NCI-H1105 (cell line): ENCODE measurements at regions not wholly inside any gene's neighbourhood (a gene's known extent, or its start where the extent isn't known, plus 50 kb on each side); places are given as distances from the start of the nearest gene placed in this dataset.

Experiments used
- DNase-seq: peaks from one replicate; lab custom pipeline; 2025; lab: John Stamatoyannopoulos, UW

DNA sequence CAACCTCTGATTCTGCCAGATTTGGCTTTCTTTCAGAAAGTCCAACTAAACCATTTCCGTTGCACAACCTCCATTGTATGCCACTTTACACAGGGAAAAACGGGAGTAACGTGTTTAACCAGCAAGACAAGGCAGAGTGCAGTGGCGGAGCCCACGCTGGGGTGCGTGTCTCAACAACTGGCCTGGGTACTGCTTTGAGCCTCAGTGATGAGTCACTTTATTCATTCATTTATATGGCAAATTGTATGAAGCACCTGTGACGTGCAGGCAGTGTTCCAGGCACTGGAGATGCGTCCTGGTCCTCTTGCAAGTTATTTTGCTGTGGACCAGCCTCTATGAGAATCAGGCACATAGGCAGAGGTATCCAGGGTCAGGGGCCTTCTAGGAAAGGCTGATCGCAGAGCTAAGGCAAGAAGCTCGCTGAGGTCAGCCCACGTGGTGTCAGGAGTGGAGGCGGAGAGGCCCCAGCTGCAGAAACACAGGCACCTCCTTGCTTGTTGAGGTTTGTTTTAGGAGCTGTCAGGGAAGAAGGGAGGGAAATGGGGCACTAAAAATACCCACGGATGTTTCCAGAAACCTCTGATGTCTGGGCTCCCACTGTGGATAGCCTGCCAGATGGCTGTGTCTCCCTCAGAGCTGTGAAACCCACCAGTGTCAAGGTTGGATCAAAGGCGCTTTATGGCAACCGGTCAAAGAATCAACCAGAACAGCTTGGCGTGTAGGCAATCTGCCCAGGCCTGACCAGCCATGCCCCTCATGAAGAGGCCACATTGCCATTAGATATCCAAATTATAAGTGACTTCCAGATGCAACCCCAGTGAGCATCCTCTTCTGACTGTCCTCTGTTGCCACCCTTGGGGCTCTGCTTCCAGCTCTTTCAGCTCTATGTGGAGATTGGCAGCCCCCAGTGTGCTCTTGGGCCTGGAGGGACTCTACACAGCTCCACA lies 157.2 kb downstream of the CD83 start:
- DNase-seq, result no peak

DNA sequence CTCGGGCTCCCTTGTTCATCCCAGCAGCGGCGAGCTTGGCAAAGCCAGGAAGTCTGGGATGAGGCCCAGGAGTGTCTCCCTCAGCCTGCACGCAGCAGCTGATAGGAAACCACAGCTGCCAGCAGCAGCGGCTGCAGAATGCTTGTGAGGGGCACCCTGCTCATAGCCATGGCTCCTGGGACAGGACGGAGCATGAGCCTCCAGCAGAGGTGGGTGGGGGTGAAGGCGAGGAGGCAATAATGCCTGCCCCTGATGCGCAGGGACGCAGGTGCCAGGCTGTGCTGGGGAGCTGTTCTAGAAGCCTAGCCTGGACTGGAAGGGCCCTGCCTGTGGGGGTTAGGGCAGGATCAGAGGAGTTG lies 157.9 kb downstream of the CD83 start:
- DNase-seq, result no peak

DNA sequence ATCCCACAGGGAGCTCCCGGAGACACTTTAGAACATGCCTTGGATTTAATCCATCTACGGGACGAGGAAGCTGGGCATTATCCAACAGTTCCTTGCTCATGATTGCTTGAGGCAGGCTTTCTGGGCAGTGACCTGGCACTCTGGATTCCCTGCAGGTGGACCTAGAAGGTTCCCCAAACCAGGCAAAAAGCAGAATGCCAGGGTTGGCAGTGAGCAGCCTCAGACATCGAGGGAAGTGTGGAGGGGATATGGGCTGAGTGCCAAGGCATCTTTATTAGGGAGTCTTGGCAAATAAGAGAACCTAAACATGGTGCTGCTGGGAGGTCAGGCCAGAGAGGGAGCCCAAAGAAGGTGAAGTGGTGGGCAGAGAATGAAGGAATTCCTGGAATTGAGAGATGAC lies 158.5 kb downstream of the CD83 start:
- DNase-seq, result no peak

DNA sequence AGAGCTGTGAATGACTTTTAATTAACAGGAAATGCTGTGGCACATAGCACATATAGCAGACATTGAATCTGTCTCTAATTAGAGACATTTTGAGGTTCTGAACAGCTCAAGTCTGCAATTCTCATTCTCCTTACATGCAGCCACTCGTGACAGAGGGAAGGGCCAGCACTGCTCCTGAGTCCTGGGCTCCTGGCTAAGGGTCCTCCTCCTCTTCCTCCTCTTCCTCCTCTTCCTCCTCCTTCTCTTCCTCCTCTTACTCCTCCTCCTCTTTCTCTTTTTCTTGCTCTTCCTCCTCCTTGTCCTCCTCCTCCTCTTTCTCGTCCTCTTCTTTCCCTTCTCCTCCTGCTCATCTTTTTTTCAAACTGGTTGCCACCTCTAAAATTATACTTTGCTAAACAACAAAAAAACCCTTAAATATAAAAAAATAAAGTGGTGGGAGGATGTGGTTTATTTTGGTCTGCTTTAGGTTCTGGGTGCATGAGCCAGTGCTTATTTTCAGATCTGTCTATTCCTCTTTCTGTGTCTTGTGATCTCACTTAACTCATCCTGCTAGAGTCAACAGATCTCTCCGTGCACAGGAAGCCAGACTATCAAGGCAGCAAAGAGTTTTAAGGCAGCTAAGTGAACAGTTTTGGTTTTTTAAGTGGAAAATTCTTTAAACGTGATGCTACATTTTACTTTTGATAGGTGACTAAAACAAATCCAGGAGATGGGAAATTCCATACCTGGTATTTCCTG lies 159.3 kb downstream of the CD83 start:
- no peak for DNase-seq

- DNase-seq, result no peak
Observed at GRCh38 chr6:14277405-14277930, 159.9 kb downstream of the CD83 start.

DNA sequence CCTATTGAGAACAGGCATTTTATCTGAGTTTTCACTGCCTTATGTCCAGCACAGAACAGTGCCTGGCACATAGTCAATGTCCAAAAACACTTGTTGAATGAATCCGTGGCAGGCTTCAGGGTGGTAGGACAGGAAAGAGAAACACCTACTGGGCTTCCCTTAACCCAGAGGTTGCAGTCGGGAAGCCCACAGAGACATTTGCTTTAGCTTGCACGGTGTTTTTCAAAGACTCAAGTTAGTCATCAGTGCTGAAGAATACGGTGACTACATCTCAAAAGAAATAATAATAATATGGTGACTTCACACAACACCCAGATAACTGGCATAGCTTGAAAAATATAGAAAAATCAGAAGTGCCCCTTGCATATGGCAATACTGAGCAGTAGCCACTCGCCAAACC lies 160.4 kb downstream of the CD83 start:
- no peak for DNase-seq

GRCh38 chr6:14278446-14278845 lies 160.9 kb downstream of the CD83 start:
- DNase-seq, result no peak

DNA sequence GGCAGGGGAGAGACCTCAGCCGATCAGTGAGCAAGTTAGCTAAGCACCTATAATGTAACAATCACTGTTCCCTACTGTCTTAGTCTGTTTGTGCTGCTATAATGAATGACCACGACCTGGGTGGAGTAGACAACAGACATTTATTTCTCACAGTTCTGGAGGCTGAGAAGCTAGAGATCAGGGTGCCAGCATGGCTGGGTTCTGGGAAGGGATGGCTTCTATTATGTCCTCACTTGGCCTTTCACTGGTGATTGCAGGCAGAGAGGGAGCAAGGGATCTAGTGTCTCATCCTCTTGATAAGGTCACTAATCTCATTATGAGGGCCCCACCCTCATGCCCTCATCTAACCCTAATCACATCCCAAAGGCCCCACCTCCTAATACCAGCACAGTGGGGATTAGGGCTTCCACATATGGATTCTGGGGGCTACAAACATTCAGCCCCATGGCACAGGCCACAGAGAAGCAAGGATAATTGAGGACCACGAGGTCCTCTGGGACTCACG lies 162.5 kb downstream of the CD83 start:
- DNase-seq, result no peak

DNA sequence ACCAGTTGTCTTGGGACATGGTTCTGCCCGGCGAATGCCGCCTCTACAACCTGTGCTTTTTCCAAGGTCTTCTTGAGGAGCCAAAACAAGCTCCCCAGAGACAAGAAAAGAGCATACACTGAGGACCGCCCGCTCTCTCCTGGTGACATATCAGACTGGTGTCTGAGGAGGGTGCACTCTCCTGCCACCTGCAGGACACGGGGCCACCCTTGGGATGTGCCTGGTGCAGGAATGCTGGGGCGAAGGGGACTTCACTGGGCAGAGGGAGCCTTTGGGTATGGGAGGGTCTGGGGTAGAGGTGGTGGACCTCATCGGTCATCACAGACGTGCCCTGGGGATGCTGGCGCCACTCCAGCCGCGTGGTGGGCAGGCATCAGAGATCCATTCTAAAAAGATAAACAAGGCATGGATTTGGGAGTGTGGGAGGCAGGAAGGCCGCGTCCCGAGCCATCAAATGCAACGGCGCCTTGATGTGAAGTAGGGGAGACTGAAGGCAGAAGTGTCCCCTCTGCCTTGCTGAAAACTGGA lies 163.3 kb downstream of the CD83 start:
- DNase-seq, result no peak

DNA sequence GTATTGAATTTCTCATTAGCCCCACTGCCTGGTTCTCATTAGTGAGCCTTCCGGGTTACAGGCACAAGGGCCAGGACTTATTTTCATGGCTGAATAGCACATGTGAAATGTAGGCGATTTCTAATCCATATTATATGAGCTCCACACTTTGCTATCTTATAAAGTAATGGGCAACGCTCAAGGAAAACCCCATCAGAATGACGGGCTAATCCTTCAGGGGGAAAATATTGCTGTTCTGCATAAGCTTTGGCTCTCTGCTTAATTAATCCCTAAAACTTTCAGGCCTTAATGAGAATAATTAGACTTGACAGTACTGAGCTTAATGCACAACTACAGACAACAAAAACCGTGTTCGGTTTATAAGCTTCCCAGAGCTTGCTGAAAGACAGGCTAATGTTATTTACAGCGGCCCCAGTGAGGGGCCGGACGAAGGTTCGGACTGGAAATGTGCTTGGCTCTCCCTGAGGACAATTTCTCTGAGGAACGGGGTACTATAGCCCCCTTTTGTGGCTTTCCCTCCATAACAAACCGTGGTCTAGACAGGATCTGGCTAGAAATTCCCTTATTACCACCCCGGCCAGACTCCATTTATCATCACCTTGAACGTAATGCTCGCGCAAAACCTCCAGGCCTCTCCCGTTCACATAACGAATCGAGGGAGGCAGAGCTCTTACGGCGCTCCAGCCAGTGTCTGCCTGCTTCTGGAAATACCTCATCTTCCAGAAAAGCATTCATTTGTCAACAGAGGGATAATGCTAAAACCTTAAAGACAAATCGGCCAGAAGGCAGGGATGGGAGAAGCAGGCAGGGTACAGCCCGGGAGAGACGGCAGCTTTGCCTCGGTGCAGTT lies 164.5 kb downstream of the CD83 start:
- no peak for DNase-seq

DNA sequence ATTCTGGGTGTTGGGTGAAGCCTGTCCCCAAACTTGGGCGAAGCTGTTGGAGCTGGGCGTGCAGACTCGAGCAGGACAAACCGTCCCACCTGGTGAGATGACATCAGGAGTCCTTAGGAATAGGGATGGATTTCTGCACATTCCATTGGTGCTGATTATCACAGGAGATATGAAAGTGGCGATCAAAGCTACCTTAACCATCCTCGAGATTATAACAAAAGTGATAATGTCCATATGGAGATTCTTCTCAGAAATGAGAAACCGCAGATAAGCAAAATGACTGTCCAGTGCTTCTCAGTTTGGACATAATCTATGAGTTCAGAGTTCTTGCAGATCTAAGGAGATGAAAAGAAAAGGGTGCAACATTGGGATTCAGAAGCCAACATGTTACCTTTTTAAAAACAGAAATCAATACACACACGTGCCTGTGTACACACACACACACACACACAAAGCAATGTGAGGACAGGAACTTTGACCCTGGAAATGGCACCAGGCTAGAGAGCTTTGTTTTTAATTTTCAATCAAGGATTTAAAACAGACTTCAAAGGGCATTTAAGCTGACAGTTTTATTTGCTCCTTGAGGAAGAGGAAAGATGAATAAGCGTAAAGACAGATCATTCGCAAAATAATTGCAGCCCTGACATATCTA lies 165.4 kb downstream of the CD83 start:
- DNase-seq, result no peak

- no peak for DNase-seq
Observed at GRCh38 chr6:14283600-14284235, 166.1 kb downstream of the CD83 start.

DNA sequence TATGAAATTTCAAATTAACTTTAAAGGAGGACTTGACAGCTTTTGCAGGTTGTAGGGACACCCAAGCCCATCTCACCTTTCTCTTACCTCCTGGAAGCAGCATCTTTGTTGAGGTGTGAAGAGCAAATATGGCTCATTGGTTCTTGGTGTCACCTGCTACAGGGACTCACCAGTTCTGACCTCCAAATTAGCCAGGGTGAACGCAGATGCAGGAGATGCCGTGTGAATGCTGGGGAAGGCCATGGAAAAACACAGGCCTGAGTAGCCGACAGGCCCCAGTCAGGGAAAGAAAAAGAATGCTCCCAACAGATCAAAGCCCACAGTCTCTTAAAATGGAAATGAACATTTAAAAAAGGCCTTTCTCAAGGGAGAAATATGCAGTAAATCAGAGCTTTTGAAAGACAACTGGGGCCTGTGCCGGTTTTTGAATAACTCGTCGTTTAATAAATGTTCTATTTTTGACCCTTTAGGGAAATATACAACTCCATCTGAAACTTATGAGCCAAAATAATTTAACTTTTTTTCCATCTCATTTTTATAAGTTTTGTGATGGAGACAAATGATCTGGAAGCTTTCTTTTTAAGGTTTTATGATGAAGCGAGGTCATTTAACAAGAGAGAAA lies 167.5 kb downstream of the CD83 start:
- no peak for DNase-seq

- DNase-seq, result no peak
Observed at GRCh38 chr6:14286144-14286543, 168.6 kb downstream of the CD83 start.

- DNase-seq, result no peak
Observed at GRCh38 chr6:14286634-14287428, 169.3 kb downstream of the CD83 start.

DNA sequence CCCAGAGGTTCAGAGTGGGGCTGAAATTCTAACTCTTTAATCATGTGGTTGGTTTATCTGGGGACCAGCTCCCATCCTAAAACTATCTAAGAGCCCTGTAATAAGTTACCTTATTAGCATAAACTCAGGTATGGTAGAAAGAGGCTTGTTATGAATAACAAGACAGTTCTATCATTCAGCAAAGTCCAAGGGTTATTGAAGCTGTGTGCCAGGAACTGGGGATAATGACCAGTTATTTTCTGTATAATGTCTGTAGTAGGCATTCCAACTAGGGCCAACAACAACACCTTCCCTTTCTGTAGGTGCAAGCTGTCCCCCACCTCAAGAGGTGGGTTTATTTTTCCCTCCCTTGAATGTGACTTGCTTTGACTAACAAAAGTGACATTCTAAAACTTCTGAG lies 170.1 kb downstream of the CD83 start:
- no peak for DNase-seq

GRCh38 chr6:14288910-14289309 lies 171.3 kb downstream of the CD83 start:
- DNase-seq, result no peak

- DNase-seq, result no peak
Observed at GRCh38 chr6:14290041-14290771, 172.6 kb downstream of the CD83 start.
